T follicular helper cell (primary cell): ENCODE measurements at regions not wholly inside any gene's neighbourhood (a gene's known extent, or its start where the extent isn't known, plus 50 kb on each side); places are given as distances from the start of the nearest gene placed in this dataset.
A peak's percentile ranks its signal among the peaks of the same experiment; 100 is the strongest.

Experiments used
- DNase-seq: peaks from one replicate; pipeline ENCODE4 v3.0.0-alpha.2; 2020; ENCODE audit warnings: low read depth

GRCh38 chr1:8169364-8170058 is 143.4 kb upstream of the ERRFI1 start:
- peak; percentile 33 for DNase-seq

- DNase-seq = no peak
These were observed 141.8 kb upstream of the ERRFI1 start for GRCh38 chr1:8167936-8168335.

GRCh38 chr1:8166406-8166805 is 140.3 kb upstream of the ERRFI1 start:
- DNase-seq = no peak

- no peak for DNase-seq
These were observed 139.7 kb upstream of the ERRFI1 start for GRCh38 chr1:8165595-8166360.

- no peak for DNase-seq
These were observed 138.6 kb upstream of the ERRFI1 start for GRCh38 chr1:8164670-8165069.

- no peak for DNase-seq
These were observed 136.9 kb upstream of the ERRFI1 start for GRCh38 chr1:8163039-8163438.

- DNase-seq = no peak
These were observed 136.1 kb upstream of the ERRFI1 start for GRCh38 chr1:8162168-8162567.

- DNase-seq = no peak
These were observed 135.5 kb upstream of the ERRFI1 start for GRCh38 chr1:8161546-8162105.

GRCh38 chr1:8159470-8160024 is 133.4 kb upstream of the ERRFI1 start:
- DNase-seq = no peak

GRCh38 chr1:8158995-8159394 is 132.9 kb upstream of the ERRFI1 start:
- DNase-seq = no peak

GRCh38 chr1:8157765-8158164 is 131.7 kb upstream of the ERRFI1 start:
- DNase-seq = no peak

GRCh38 chr1:8155528-8156186 is 129.5 kb upstream of the ERRFI1 start:
- DNase-seq = no peak

GRCh38 chr1:8154621-8155052 is 128.5 kb upstream of the ERRFI1 start:
- DNase-seq = no peak

GRCh38 chr1:8153961-8154360 is 127.9 kb upstream of the ERRFI1 start:
- no peak for DNase-seq

GRCh38 chr1:8152731-8153702 is 126.9 kb upstream of the ERRFI1 start:
- DNase-seq = peak; percentile 49

- no peak for DNase-seq
These were observed 125.5 kb upstream of the ERRFI1 start for GRCh38 chr1:8151647-8152046.

- peak; percentile 25 for DNase-seq
These were observed 123.6 kb upstream of the ERRFI1 start for GRCh38 chr1:8149756-8150155.

- no peak for DNase-seq
These were observed 121.8 kb upstream of the ERRFI1 start for GRCh38 chr1:8147956-8148355.

GRCh38 chr1:8146257-8146855 is 120.2 kb upstream of the ERRFI1 start:
- DNase-seq = no peak

GRCh38 chr1:8145545-8146202 is 119.6 kb upstream of the ERRFI1 start:
- DNase-seq = no peak
